ENCODE measurements at regions not wholly inside any gene's neighbourhood (a gene's known extent, or its start where the extent isn't known, plus 50 kb on each side); places are given as distances from the start of the nearest gene placed in this dataset.
A peak's percentile ranks its signal among the peaks of the same experiment; 100 is the strongest.
"Not testable (repeated sequence)": the region's sequence is repeated elsewhere in the genome, so short reads cannot be mapped to it uniquely, and the experiment has no call there.

GRCh38 chr5:99032234-99033013 is 103.6 kb upstream of the CHD1 start:
- intact Hi-C loops (cut with DNase I): loop anchor here (5.0 kb wide), 2 partner anchors 105 to 125 kb away; partner anchors contain the start of gene CHD1

GRCh38 chr5:99030906-99031440 is 102.2 kb upstream of the CHD1 start:
- no peak for DNase-seq
- intact Hi-C loops (cut with DNase I): loop anchor here (5.0 kb wide), 2 partner anchors 104 to 124 kb away; partner anchors contain the start of gene CHD1

More at GRCh38 chr5:99032234-99033013, 103.6 kb upstream of the CHD1 start:
- peak in 39 of 42 donors; percentile 24 to 85 (median 65) for DNase-seq

GRCh38 chr5:99029172-99029571 is 100.4 kb upstream of the CHD1 start:
- intact Hi-C loops (cut with DNase I): no loop called here
- DNase-seq: no peak

- DNase-seq; intact Hi-C loops (cut with DNase I): not testable (repeated sequence)
These were observed 99.4 kb upstream of the CHD1 start for GRCh38 chr5:99028170-99028569.

GRCh38 chr5:99025298-99026045 is 96.7 kb upstream of the CHD1 start:
- no peak for DNase-seq
- intact Hi-C loops (cut with DNase I): no loop called here

GRCh38 chr5:99023330-99023729 is 94.5 kb upstream of the CHD1 start:
- intact Hi-C loops (cut with DNase I): no loop called here
- no peak for DNase-seq

GRCh38 chr5:99022250-99022649 is 93.4 kb upstream of the CHD1 start:
- intact Hi-C loops (cut with DNase I): no loop called here
- no peak for DNase-seq

GRCh38 chr5:99020698-99021048 is 91.9 kb upstream of the CHD1 start:
- DNase-seq: no peak
- intact Hi-C loops (cut with DNase I): no loop called here

- DNase-seq: no peak
- intact Hi-C loops (cut with DNase I): no loop called here
These were observed 91.2 kb upstream of the CHD1 start for GRCh38 chr5:99019812-99020697.

GRCh38 chr5:99019254-99019653 is 90.4 kb upstream of the CHD1 start:
- no peak for DNase-seq
- intact Hi-C loops (cut with DNase I): no loop called here

GRCh38 chr5:99010294-99010693 is 81.5 kb upstream of the CHD1 start:
- DNase-seq: no peak
- intact Hi-C loops (cut with DNase I): no loop called here

- intact Hi-C loops (cut with DNase I); DNase-seq: not testable (repeated sequence)
These were observed 79.2 kb upstream of the CHD1 start for GRCh38 chr5:99008009-99008408.

- no peak for DNase-seq
These were observed 76.7 kb upstream of the CHD1 start for GRCh38 chr5:99005506-99005905.

GRCh38 chr5:99004960-99005359 is 76.2 kb upstream of the CHD1 start:
- DNase-seq: no peak
- intact Hi-C loops (cut with DNase I): no loop called here

More at GRCh38 chr5:99005506-99005905, 76.7 kb upstream of the CHD1 start:
- intact Hi-C loops (cut with DNase I): no loop called here

GRCh38 chr5:99000876-99001275 is 72.1 kb upstream of the CHD1 start:
- intact Hi-C loops (cut with DNase I): no loop called here
- no peak for DNase-seq

GRCh38 chr5:99000221-99000620 is 71.4 kb upstream of the CHD1 start:
- DNase-seq: no peak
- intact Hi-C loops (cut with DNase I): no loop called here

- intact Hi-C loops (cut with DNase I): no loop called here
These were observed 70.8 kb upstream of the CHD1 start for GRCh38 chr5:98999631-99000030.

GRCh38 chr5:98997000-98997399 is 68.2 kb upstream of the CHD1 start:
- intact Hi-C loops (cut with DNase I): no loop called here

More at GRCh38 chr5:98999631-99000030, 70.8 kb upstream of the CHD1 start:
- DNase-seq: no peak

GRCh38 chr5:98994611-98995010 is 65.8 kb upstream of the CHD1 start:
- no peak for DNase-seq
- intact Hi-C loops (cut with DNase I): no loop called here

More at GRCh38 chr5:98997000-98997399, 68.2 kb upstream of the CHD1 start:
- no peak for DNase-seq

All from head of caudate nucleus (tissue), 42 donors.